ENCODE measurements at regions not wholly inside any gene's neighbourhood (a gene's known extent, or its start where the extent isn't known, plus 50 kb on each side); places are given as distances from the start of the nearest gene placed in this dataset.

- Histone ChIP-seq H3K9me1 (ENCODE audit: insufficient read depth, low read length) (no peaks in the 10 kb centered on the region), H3K9me3 (ENCODE audit: control insufficient read depth, insufficient read depth, low read length) (no peaks in the 10 kb centered on the region), H3K14ac (replicated peaks; ENCODE audit: low read depth, low read length) (no peak overlapping the region), H4K5ac (ENCODE audit: low read depth, low read length) (no peak overlapping the region), H4K20me1 (ENCODE audit: insufficient read depth, low read length) (no peaks in the 10 kb centered on the region), H2AK5ac (ENCODE audit: low read depth, low read length) (no peak overlapping the region), H3K23ac (ENCODE audit: low read depth, low read length) (no peak overlapping the region), H3K79me1 (ENCODE audit: low read depth in 1 of 2, low read length in 2 of 2) (no peaks in the 10 kb centered on the region), H3K18ac (ENCODE audit: low read depth, low read length) (no peak overlapping the region), H3K27ac (ENCODE audit: insufficient read depth, low read length) (no peak overlapping the region), H3K4me1 (ENCODE audit: control insufficient read depth, insufficient read depth, low read length) (no peaks in the 10 kb centered on the region), H4K8ac (ENCODE audit: low read depth in 2 of 2, low read length in 2 of 2) (no peak overlapping the region), H2BK15ac (ENCODE audit: low read depth, low read length) (no peak overlapping the region), H3K4ac (ENCODE audit: low read depth, low read length) (no peak overlapping the region), H3K56ac (ENCODE audit: extremely low read depth, insufficient read depth, low read length) (no peak overlapping the region), H2BK120ac (ENCODE audit: low read depth, low read length) (no peak overlapping the region), H3K4me3 (ENCODE audit: insufficient read depth, low read depth, low read length) (no peak overlapping the region), H3K36me3 (ENCODE audit: control insufficient read depth, insufficient read depth, low read length) (no peaks in the 10 kb centered on the region), H2AK9ac (replicated peaks; ENCODE audit: low read depth, low read length, poor library complexity) (no peak overlapping the region), H2BK20ac (ENCODE audit: low read depth, low read length) (no peak overlapping the region), H2BK5ac (ENCODE audit: low read depth, low read length, poor library complexity, severe bottlenecking) (no peak overlapping the region), H3K27me3 (ENCODE audit: control insufficient read depth, insufficient read depth, low read length) (no peaks in the 10 kb centered on the region), H3K4me2 (ENCODE audit: low read depth, low read length) (no peak overlapping the region), H4K91ac (ENCODE audit: insufficient read depth, low read depth, low read length) (no peak overlapping the region), H2AFZ (replicated peaks; ENCODE audit: low read length, poor library complexity) (no peak overlapping the region), H3K9ac (ENCODE audit: low read depth, low read length) (no peak overlapping the region)
- intact Hi-C loops (cut with micrococcal nuclease), result no loop called here
- DNase-seq (no peak), ATAC-seq (ENCODE audit: low read depth) (no peak)
- TF ChIP-seq FOS (IDR thresholded peaks at IDR 0.05; ENCODE audit: low read depth, low read length) (no peak), ELK1 (IDR thresholded peaks at IDR 0.05; ENCODE audit: borderline replicate concordance, low read depth, low read length) (no peak), BHLHE40 (IDR thresholded peaks at IDR 0.05; ENCODE audit: low read depth, low read length) (no peak)
- in situ Hi-C loops (cut with MboI; ENCODE audit: low sequenced_read_pairs), result no loop called here
- ChIA-PET POLR2A (ENCODE audit: unreplicated experiment) (no interaction called here), CTCF (no interaction called here)
- no CpG with 5 or more reads among the region's 2 CpGs for WGBS, 2 experiments (ENCODE audit: extremely low coverage in 2 of 2, insufficient read length in 1 of 2)
- no TSS peak for BruUV-seq (replicated peaks)
- dilution Hi-C loops (cut with HindIII; ENCODE audit: low sequenced_read_pairs, unreplicated experiment), result no loop called here
These were observed 312.4 kb downstream of the KCNJ3 start for GRCh38 chr2:155010925-155011324.

Measured in IMR-90 (cell line).